Endothelial cell of umbilical vein (primary cell): ENCODE measurements at regions not wholly inside any gene's neighbourhood (a gene's known extent, or its start where the extent isn't known, plus 50 kb on each side); places are given as distances from the start of the nearest gene placed in this dataset.

Experiments used
- BruUV-seq: library from RNA; stranded (reverse); fragments of 400-500 nt; replicated peaks from 2 replicates; lab custom pipeline; 2021; lab: Mats Ljungman, UMichigan
- CTCF ChIA-PET: fragments of 300-600, 350-600 bp; sonication (Branson Sonifier 250); formaldehyde crosslinking; loops from one replicate; lab custom pipeline; 2021; ENCODE audit warnings: antibody characterized with exemption, inconsistent platforms; lab: Charles Lee
- POLR2A ChIA-PET: fragments of 300-600, 350-600 bp; sonication (Branson Sonifier 250); formaldehyde crosslinking; loops from one replicate; lab custom pipeline; 2021; ENCODE audit warnings: antibody characterized with exemption, inconsistent platforms; lab: Charles Lee
- DNase-seq: peaks from one replicate; pipeline ENCODE4 v3.0.0-alpha.2; 2011; ENCODE audit warnings: low read depth, low spot score
- FAIRE-seq: peaks from 2 replicates; lab custom pipeline; 2011; peaks lifted over from hg19 to GRCh38; lab: Jason Lieb, UNC
- H2AFZ ChIP-seq: 2 replicates; pipeline ENCODE4 v1.6.0; 2012; ENCODE audit warnings: low read depth, low read length, control low read depth, inconsistent platforms
- H3K27ac ChIP-seq: 2 replicates; pipeline ENCODE4 v1.5.1; 2011; ENCODE audit warnings: low read depth, mild to moderate bottlenecking, control low read depth, low read length, moderate library complexity; ENCODE audit not compliant: insufficient read depth
- H3K27me3 ChIP-seq, 2 experiments: 2 replicates each; pipeline versions ENCODE4 v1.6.0 to v1.6.1; 2011; ENCODE audit warnings: low read length in 2 of 2, mixed read lengths in 1 of 2; ENCODE audit not compliant: control insufficient read depth in 2 of 2, insufficient read depth in 2 of 2
- H3K36me3 ChIP-seq, 2 experiments: 2 replicates in 1 of 2; 3 replicates in 1 of 2; pipeline ENCODE4 v1.5.1; 2011; ENCODE audit warnings: low read length in 2 of 2, mild to moderate bottlenecking in 1 of 2, moderate library complexity in 1 of 2; ENCODE audit not compliant: control insufficient read depth in 2 of 2, insufficient read depth in 2 of 2; ENCODE audit errors: extremely low read depth in 1 of 2
- H3K4me1 ChIP-seq: 3 replicates; pipeline ENCODE4 v1.5.1; 2011; ENCODE audit warnings: mild to moderate bottlenecking, low read length; ENCODE audit not compliant: control insufficient read depth, insufficient read depth; ENCODE audit errors: extremely low read depth
- H3K4me2 ChIP-seq: 2 replicates; pipeline ENCODE4 v1.6.1; 2011; ENCODE audit warnings: low read length, control low read depth, mixed read lengths; ENCODE audit not compliant: insufficient read depth
- H3K4me3 ChIP-seq, 3 experiments: fragments of 200-600 bp in 1 of 3; sonication (generic), shearing (Covaris generic) in 1 of 3; replicated peaks in 1 of 3; 2 replicates each; pipeline ENCODE4 v1.5.1; 2011 to 2016; ENCODE audit warnings: control low read depth in 3 of 3, low read length in 3 of 3, mild to moderate bottlenecking in 2 of 3, inconsistent platforms in 1 of 3, low read depth in 1 of 3, moderate library complexity in 1 of 3; ENCODE audit not compliant: insufficient read depth in 1 of 3
- H3K79me2 ChIP-seq: 2 replicates; pipeline ENCODE4 v1.6.0; 2012; ENCODE audit warnings: low read length, inconsistent platforms; ENCODE audit not compliant: control insufficient read depth, insufficient read depth
- H3K9ac ChIP-seq: replicated peaks from 2 replicates; pipeline ENCODE3; 2011; ENCODE audit warnings: low read length, control low read depth; ENCODE audit not compliant: insufficient read depth; ENCODE audit errors: extremely low read depth
- H3K9me1 ChIP-seq: replicated peaks from 3 replicates; pipeline ENCODE4 v1.6.0; 2011; ENCODE audit warnings: mild to moderate bottlenecking, low read length; ENCODE audit not compliant: control insufficient read depth, insufficient read depth; ENCODE audit errors: extremely low read depth
- H3K9me3 ChIP-seq: replicated peaks from 2 replicates; pipeline ENCODE4 v1.5.1; 2012; ENCODE audit warnings: low read length, inconsistent platforms; ENCODE audit not compliant: control insufficient read depth, insufficient read depth
- H4K20me1 ChIP-seq: replicated peaks from 2 replicates; pipeline ENCODE3; 2011; ENCODE audit warnings: mild to moderate bottlenecking, low read length; ENCODE audit not compliant: control insufficient read depth, insufficient read depth; ENCODE audit errors: extremely low read depth
- CTCF ChIP-seq, 2 donors: IDR thresholded peaks; 1 replicate in 1 of 2; 2 replicates in 1 of 2; pipeline ENCODE4 v1.5.1; 2011; ENCODE audit warnings: low read length in 2 of 2, mild to moderate bottlenecking in 2 of 2, moderate library complexity in 2 of 2, control low read depth in 1 of 2, inconsistent platforms in 1 of 2, low read depth in 1 of 2; ENCODE audit not compliant: insufficient read depth in 1 of 2; ENCODE audit errors: extremely low read depth in 1 of 2
- EZH2 ChIP-seq: IDR thresholded peaks from 2 replicates; pipeline ENCODE4 v1.6.1; 2012; ENCODE audit warnings: borderline replicate concordance, low read depth, mild to moderate bottlenecking, moderate library complexity, low read length, inconsistent platforms; ENCODE audit not compliant: severe bottlenecking
- FOS ChIP-seq: IDR thresholded peaks from 2 replicates; pipeline ENCODE4 v1.6.1; 2011; ENCODE audit warnings: mild to moderate bottlenecking, low read length, moderate library complexity, borderline replicate concordance; ENCODE audit not compliant: insufficient read depth
- GATA2 ChIP-seq: IDR thresholded peaks from 2 replicates; pipeline ENCODE4 v1.7.0; 2011; ENCODE audit warnings: low read depth, mild to moderate bottlenecking, moderate library complexity, mixed read lengths, low read length; ENCODE audit not compliant: insufficient read length, insufficient read depth
- JUN ChIP-seq: IDR thresholded peaks from 2 replicates; pipeline ENCODE4 v1.6.1; 2011; ENCODE audit warnings: borderline replicate concordance, low read depth; ENCODE audit not compliant: insufficient read length, insufficient read depth
- MAX ChIP-seq: IDR thresholded peaks from 2 replicates; pipeline ENCODE4 v1.6.1; 2011; ENCODE audit not compliant: insufficient read depth, insufficient read length
- MYC ChIP-seq: IDR thresholded peaks from one replicate; pipeline ENCODE4 v1.6.1; 2011; ENCODE audit warnings: mild to moderate bottlenecking, low read depth, low read length
- POLR2A ChIP-seq: IDR thresholded peaks from 2 replicates; pipeline ENCODE4 v1.6.1; 2012; ENCODE audit warnings: low read depth, mild to moderate bottlenecking, control low read depth, low read length
- POLR2AphosphoS5 ChIP-seq: IDR thresholded peaks from 2 replicates; pipeline ENCODE4 v1.6.1; 2012; ENCODE audit warnings: low read depth, mild to moderate bottlenecking, control low read depth, low read length, moderate library complexity; ENCODE audit not compliant: insufficient read depth
- dilution Hi-C: fragments of 300-500 bp; cut with MboI; formaldehyde crosslinking; loops from one replicate; pipeline ENCODE4 v1.15.0; 2019; ENCODE audit warnings: low sequenced_read_pairs; ENCODE audit not compliant: extremely low pct_ligation_motif_present
- intact Hi-C: fragments of 100-400 bp; cut with micrococcal nuclease; formaldehyde crosslinking; loops from one replicate; pipeline ENCODE4 v1.10.0; 2022

GRCh38 chr1:61616830-61617229, 108.1 kb downstream of the TM2D1 start:
- no TSS peak for BruUV-seq
- no peaks in the 10 kb centered on the region for H3K27me3 ChIP-seq
- ChIA-PET POLR2A (no interaction called here), CTCF (no interaction called here)
- DNase-seq (no peak), FAIRE-seq (no peak)
- H3K9ac ChIP-seq: no peak overlapping the region
- no peak overlapping the region for H2AFZ ChIP-seq
- no peaks in the 10 kb centered on the region for H3K36me3 ChIP-seq
- H3K27ac ChIP-seq: no peak overlapping the region
- dilution Hi-C loops (no loop called here), intact Hi-C loops (no loop called here)
- no peaks in the 10 kb centered on the region for H3K9me1 ChIP-seq
- H3K4me3 ChIP-seq: no peak overlapping the region
- no peaks in the 10 kb centered on the region for H4K20me1 ChIP-seq
- no peaks in the 10 kb centered on the region for H3K79me2 ChIP-seq
- no peak for TF ChIP-seq FOS
- no peak for TF ChIP-seq POLR2AphosphoS5
- no peak for TF ChIP-seq JUN
- TF ChIP-seq GATA2: no peak
- TF ChIP-seq MAX: no peak
- TF ChIP-seq EZH2: no peak
- TF ChIP-seq POLR2A: no peak
- no peak for TF ChIP-seq CTCF (IDR thresholded peaks at IDR 0.05; ENCODE audit: extremely low read depth in 1 of 2, insufficient read depth in 1 of 2, low read depth in 1 of 2, low read length in 2 of 2)
- no peak for TF ChIP-seq MYC
- H3K4me1 ChIP-seq: no peaks in the 10 kb centered on the region
- no peak overlapping the region for H3K4me2 ChIP-seq
- no peaks in the 10 kb centered on the region for H3K9me3 ChIP-seq
